Nephron (organoid): ENCODE measurements at regions not wholly inside any gene's neighbourhood (a gene's known extent, or its start where the extent isn't known, plus 50 kb on each side); places are given as distances from the start of the nearest gene placed in this dataset.

ENCODE experiments used
- H3K27ac Mint-ChIP-seq, 3 experiments: 2 replicates each; pipeline ENCODE4 v1.8.0; 2020; ENCODE audit warnings: mixed read lengths in 3 of 3, mild to moderate bottlenecking in 2 of 3, moderate library complexity in 1 of 3
- H3K27me3 Mint-ChIP-seq: 2 replicates; pipeline ENCODE4 v1.8.0; 2021; ENCODE audit warnings: low read depth, mild to moderate bottlenecking, moderate library complexity, mixed read lengths
- H3K36me3 Mint-ChIP-seq: 2 replicates; pipeline ENCODE4 v1.8.0; 2020; ENCODE audit warnings: low read depth, mixed read lengths
- H3K4me1 Mint-ChIP-seq: 2 replicates; pipeline ENCODE4 v1.8.0; 2020; ENCODE audit warnings: mixed read lengths
- H3K4me3 Mint-ChIP-seq, 3 experiments: 2 replicates each; pipeline ENCODE4 v1.8.0; 2020; ENCODE audit warnings: mild to moderate bottlenecking in 3 of 3, mixed read lengths in 3 of 3, moderate library complexity in 2 of 3
- H3K9me3 Mint-ChIP-seq: 2 replicates; pipeline ENCODE4 v1.8.0; 2020; ENCODE audit warnings: mixed read lengths
- CTCF ChIP-seq, 3 experiments: fragments of 200-600 bp; sonication (generic); IDR thresholded peaks; one replicate each; pipeline ENCODE4 v1.5.0; 2021; ENCODE audit warnings: antibody characterized with exemption in 3 of 3; ENCODE audit not compliant: unreplicated experiment in 3 of 3

DNA sequence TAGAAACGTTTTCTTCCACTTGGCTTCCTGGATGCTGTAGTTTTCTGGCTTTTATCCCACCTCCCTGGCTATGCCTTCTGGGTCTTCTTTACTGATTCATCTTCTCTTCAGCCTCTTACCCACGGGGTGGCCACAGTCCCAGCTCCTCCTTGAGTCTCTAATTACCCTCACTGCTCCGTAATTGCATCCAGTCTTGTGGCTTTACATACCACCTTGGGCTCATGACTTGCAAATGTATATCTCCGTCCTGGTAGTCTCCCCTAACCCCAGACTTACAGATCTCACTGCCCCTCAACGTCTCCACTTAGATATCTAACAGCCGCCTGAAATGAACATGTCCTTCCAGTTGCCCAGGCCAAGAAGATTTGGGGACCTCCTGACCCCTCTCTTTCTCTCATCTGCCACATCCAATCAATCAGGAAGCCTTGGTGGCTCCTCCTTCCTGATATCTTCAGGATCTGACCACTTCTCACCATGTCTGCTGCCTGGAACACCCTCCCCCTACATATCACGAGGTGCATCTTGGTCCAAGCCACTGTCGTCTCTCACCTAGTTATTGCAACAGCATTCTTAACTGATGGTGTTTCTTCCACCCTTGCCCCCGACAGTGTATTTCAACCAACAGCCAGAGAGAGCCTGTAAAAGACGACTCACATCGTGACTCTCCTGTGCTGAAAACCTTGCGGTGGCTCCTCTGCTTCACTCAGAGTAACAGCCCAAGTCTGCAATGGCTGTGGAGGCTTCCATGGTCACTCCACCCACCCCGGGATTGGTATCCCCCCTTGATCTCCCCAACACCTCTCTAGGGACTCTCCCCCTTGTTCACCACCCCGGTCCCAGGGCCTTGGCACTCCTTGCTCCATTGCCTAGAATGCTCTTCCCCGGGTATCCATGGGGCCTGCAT lies 219.0 kb upstream of the POU3F1 start:
- no peak overlapping the region for H3K4me3 Mint-ChIP-seq
- peaks cover 90% of the 10 kb centered on the region for H3K27me3 Mint-ChIP-seq
- no peak for TF ChIP-seq CTCF (IDR thresholded peaks at IDR 0.05; ENCODE audit: unreplicated experiment in 3 of 3)
- H3K27ac Mint-ChIP-seq, result no peak overlapping the region
- H3K9me3 Mint-ChIP-seq, result peaks cover 3% of the 10 kb centered on the region
- peaks cover 18% of the 10 kb centered on the region for H3K4me1 Mint-ChIP-seq
- H3K36me3 Mint-ChIP-seq, result no peaks in the 10 kb centered on the region

DNA sequence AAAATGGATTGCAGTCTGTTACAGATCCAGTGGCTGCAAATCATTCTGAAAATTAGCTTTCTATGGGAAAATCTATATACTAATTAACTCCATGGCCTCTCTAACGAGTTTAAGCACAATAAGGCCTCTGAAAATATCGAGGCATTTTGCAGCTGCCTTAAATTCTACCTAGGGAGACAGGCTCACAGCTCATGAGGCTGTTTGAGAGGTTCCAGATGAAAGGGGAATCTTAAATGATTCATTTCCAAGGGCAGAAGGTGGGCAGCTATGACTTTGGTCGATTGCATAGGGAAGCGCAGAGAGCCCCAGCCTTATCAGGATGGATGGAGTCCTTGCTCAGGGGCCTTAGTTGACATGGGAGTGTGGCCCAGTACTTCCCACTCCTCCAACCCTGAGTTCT lies 216.8 kb upstream of the POU3F1 start:
- TF ChIP-seq CTCF (IDR thresholded peaks at IDR 0.05; ENCODE audit: unreplicated experiment in 3 of 3), result no peak
- H3K4me3 Mint-ChIP-seq, result no peak overlapping the region
- H3K27ac Mint-ChIP-seq, result no peak overlapping the region
- peaks cover 7% of the 10 kb centered on the region for H3K4me1 Mint-ChIP-seq
- peaks cover 93% of the 10 kb centered on the region for H3K27me3 Mint-ChIP-seq
- H3K36me3 Mint-ChIP-seq, result no peaks in the 10 kb centered on the region
- peaks cover 3% of the 10 kb centered on the region for H3K9me3 Mint-ChIP-seq

DNA sequence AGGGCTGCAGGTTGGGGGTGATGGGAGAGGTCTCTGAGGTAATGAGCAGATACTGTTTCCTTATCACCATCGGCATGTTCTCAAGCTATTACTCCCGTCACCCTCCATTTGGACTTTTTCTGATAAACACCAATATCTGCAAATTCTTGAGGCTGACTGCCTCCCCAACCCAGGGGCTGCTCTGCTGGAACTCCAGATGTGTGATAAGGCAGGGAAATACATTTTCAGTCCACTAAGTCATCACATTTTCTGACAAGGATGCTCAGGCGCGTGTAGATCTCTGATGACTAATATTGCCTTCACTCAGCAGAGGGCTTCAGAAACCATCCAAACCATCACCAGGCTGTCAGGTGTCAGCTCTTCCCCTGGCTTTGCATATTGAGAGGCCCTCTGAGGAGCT lies 215.0 kb upstream of the POU3F1 start:
- Mint-ChIP-seq H3K4me1 (peaks cover 7% of the 10 kb centered on the region), H3K27me3 (peaks cover 91% of the 10 kb centered on the region), H3K4me3 (no peak overlapping the region), H3K36me3 (no peaks in the 10 kb centered on the region), H3K9me3 (peaks cover 3% of the 10 kb centered on the region), H3K27ac (no peak overlapping the region)
- TF ChIP-seq CTCF (IDR thresholded peaks at IDR 0.05; ENCODE audit: unreplicated experiment in 3 of 3), result no peak

GRCh38 chr1:38258085-38258627 lies 211.6 kb upstream of the POU3F1 start:
- Mint-ChIP-seq H3K27me3 (peaks cover 83% of the 10 kb centered on the region), H3K36me3 (no peaks in the 10 kb centered on the region), H3K27ac (no peak overlapping the region), H3K4me3 (no peak overlapping the region), H3K9me3 (peaks cover 6% of the 10 kb centered on the region), H3K4me1 (peaks cover 2% of the 10 kb centered on the region)
- no peak for TF ChIP-seq CTCF (IDR thresholded peaks at IDR 0.05; ENCODE audit: unreplicated experiment in 3 of 3)

- Mint-ChIP-seq H3K4me1 (no peaks in the 10 kb centered on the region), H3K4me3 (no peak overlapping the region), H3K9me3 (peaks cover 6% of the 10 kb centered on the region), H3K27ac (no peak overlapping the region), H3K36me3 (no peaks in the 10 kb centered on the region), H3K27me3 (peaks cover 82% of the 10 kb centered on the region)
- no peak for TF ChIP-seq CTCF (IDR thresholded peaks at IDR 0.05; ENCODE audit: unreplicated experiment in 3 of 3)
These were observed 210.8 kb upstream of the POU3F1 start for GRCh38 chr1:38257374-38257773.
